EH (cell line): ENCODE measurements at regions not wholly inside any gene's neighbourhood (a gene's known extent, or its start where the extent isn't known, plus 50 kb on each side); places are given as distances from the start of the nearest gene placed in this dataset.
"Not testable (repeated sequence)": the region's sequence is repeated elsewhere in the genome, so short reads cannot be mapped to it uniquely, and the experiment has no call there.

Experiments
- DNase-seq: peaks from one replicate; pipeline ENCODE4 v3.0.0-alpha.2; 2015; ENCODE audit warnings: low read depth

DNA sequence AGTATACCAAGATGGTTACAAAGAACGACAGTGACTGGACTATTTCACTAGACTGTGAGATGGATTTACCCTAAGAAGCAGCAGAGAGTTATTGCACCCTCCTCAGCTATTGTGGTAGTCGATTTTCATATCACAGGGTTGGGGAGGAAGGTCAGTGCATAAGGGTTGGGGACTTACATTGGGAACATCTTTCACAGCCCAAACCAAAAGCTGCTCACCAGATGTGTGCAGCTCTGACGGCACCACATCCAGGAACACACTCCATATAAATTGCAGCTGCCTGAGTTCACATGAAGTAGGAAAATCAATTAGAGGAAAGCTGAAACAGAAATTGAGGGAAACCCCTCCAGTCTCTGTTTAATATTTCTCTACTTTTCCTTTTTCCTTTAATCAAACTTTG, 470.5 kb upstream of the NRSN1 start:
- DNase-seq = no peak

DNA sequence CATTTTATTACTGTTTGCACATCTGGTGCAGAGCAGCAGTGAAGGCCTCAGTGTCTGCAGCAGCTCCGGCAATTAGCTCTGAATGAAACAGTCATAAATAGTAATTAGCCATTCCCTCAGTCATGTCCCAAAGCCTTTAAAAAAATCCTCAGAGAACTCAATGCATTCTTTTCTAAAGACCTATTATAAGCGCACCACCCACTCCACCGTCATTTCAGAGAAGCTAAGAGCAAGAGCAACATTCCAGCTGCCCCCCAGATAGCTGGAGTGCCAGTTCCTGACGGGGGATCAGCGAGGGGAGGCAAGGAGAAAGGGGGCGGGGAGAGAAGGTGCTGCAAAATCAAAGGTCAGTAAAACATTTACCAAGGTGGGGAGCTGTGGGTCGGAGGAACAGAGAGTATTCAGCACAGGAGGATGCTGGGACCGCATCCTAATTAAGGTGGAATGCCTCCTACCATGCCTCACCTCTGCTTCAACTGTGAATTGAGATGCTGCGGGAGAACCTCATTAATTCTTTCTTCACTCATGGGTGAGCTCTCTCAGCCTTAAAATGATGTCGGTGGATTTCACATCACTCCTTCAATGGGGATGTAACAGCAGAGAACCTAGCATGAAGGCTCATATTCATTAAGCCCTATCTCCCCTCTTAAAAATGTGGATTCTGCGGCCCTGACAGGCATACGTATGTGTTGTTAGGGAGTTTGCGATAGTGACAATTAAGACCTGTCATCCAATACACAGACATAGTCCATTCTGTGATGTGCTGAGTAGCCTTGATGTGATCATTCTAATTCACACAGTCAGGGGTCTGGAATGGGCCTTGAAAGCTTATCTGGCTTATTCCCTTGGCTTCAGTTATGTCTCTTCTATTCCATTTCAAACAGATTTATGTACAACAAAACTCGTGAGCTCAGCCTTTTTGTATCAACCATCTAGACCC, 469.5 kb upstream of the NRSN1 start:
- no peak for DNase-seq

DNA sequence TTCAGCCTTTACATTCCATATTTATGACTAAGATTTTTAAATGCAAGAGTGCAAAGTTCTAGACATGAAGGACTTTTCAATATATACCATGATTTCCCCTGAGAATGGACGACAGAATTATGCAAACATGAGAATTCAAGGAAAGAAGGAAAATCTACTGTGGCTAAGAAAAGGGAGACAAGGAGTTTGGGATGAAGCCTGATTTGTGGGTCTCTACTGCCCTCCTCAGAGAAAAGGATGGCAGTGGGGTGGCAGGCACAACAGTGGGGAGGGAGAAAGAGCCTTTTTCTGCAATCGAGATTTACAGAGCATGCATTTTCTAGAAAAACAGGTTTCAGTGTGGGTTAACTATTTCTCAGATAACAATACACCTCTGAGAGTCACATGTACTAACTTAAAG, 466.9 kb upstream of the NRSN1 start:
- no peak for DNase-seq

DNA sequence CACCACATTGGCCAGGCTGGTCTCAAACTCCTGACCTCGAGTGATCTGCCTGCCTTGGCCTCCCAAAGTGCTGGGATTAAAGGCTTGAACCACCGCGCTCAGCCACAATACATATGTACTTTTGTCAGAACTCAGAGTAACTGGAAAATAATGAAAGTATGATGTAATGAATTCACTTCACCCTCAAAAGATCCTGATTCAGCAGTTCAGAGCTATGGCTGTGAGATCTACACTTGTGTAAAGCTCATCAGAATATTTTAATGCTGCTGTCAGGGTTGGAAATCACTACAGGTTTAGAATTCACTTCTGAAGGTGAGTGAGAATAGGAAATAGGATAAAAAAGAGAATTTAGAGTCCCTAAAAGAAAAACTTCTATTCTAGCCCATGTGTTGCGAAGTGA, 464.5 kb upstream of the NRSN1 start:
- no peak for DNase-seq

DNA sequence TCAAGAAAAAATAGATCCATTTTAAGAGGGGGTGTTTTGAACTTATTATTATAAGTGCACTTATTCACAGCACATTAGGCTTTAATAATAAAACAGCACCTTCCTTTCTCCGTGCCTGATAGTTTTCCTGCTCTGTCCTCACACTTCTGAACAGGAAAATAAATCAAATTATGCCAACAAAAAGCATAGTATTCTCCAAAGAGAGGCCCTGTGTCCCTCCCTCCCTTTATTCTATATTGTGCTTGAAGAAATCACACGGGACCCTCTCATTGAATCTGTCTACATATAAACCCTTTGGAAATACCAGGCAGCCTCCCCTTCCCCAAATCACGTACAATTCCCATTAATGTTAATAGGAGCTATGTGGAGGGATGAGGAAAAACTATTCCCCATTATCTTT, 462.9 kb upstream of the NRSN1 start:
- DNase-seq = no peak

DNA sequence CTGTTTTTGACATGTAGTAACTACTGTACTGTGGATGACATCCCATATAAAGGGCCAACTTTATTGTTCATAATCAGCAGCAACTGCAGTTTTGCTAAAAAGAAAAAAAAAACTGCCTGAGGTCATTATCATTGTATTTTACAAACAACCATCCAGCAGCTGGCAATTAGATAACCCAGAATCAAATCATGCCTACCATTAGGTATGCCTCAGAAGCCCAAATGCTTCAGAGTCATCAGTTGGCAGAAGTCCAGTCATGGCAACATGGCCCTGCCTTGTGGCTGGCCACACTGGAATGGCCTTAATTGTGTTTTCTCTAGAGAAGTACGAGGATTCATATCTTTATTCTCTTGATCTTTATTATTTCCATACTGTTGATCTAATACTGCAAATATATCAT, 462.4 kb upstream of the NRSN1 start:
- no peak for DNase-seq

DNA sequence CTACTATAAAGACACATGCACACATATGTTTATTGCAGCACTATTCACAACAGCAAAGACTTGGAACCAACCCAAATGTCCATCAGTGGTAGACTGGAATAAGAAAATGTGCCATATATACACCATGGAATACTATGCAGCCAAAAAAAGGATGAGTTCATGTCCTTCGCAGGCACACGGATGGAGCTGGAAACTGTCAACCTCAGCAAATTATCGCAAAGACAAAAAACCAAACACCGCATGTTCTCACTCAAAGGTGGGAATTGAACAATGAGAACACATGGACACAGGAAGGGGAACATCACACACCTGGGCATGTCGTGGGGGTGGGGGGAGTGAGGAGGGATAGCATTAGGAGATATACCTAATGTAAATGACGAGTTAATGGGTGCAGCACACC, 460.1 kb upstream of the NRSN1 start:
- not testable (repeated sequence) for DNase-seq

DNA sequence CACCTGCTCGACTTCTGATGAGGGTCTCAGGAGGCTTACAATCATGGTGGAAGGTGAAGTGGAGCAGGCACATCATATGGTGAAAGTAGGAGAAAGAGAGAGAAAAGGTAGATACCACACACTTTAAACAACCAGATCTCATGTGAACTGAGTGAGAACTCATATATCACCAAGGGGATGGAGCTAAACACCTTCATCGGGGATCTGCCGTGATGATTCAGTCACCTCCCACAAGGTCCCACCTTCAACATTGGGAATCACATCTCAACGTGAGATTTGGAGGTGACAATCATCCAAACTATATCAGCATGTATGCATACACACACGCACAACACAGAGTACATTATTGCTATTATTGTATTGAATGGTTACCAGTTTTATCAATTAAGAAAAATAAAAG, 453.3 kb upstream of the NRSN1 start:
- no peak for DNase-seq

DNA sequence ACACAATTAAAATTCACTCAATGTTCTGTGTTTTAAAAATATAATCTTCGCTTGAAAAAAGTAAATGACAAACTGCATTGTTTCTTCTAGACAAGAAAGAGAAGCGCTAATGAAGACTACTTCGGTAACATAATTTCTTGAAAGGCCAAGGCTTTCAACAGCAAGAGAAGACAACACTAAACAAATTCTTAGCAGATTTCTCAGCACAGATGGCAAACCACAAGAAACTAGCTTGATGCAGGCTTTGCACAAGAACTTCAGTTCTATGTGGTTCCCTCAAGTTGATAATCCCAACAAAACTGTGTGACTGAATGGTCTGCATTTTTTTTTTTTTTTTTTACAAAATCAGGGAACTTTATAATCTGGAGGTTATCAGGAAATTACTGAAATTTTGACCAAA, 447.4 kb upstream of the NRSN1 start:
- DNase-seq = no peak

DNA sequence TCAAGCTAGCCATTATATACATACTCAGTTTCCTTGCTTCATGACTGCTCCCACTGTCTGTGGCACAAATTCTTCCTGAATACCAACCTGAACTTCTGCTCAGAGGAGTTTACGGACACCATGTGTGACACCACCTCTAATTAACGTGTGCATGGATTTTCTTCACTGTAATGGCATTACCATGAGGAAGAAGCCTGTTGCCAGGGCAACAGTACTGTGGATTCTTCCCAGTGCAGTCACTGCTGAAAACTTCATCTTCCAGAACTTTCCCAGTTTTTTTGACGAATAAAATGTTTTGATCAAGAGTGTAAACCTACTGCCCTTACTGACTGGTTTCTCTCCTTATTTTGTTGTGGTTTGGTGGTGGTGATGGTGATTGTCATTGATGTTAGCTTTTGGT, 444.3 kb upstream of the NRSN1 start:
- DNase-seq = no peak

DNA sequence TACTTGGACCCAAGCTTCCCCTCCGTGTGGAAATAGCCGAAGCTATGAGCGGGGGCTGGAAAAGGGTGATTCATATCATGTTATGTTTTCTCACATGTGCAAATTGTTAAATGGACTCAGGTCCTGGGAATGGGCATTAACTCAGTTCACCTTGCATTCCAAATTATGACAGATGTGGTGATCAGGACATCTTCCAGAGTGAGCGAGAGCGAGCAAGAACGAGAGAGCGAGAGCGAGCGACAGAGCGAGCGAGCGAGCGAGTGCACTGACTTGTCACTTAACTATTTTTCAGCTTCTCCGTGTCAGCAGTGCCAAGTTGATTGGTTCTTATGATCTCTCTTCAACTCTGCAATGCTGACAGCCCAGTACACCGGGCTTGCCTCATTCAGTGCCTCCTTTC, 437.4 kb upstream of the NRSN1 start:
- no peak for DNase-seq

DNA sequence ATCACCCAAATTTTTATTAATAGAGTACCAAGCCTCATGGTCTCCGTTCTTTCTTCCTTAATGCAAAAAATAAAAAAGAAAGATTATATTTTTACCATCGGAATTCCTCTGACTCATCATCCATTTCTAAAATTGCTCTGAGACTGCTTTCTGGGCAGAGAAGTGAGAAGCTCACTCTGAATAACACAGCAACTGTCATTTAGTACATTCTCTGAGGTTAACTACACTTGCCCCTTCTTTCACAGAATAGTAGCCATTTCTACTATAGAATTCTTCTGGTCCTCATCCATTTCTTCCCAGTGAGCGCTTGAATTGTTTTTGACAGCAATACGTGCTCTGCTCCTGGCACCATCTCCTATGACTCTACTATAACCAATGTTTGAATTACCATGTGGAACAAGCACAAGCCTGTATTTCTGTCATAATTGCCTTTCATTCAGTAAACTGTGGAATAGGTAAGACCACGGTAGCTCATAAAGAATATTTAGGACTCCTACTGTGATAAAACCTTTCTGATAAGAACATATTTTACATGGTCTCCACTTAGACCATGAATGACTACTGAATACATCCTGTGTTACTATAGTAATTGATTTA, 435.5 kb upstream of the NRSN1 start:
- no peak for DNase-seq

DNA sequence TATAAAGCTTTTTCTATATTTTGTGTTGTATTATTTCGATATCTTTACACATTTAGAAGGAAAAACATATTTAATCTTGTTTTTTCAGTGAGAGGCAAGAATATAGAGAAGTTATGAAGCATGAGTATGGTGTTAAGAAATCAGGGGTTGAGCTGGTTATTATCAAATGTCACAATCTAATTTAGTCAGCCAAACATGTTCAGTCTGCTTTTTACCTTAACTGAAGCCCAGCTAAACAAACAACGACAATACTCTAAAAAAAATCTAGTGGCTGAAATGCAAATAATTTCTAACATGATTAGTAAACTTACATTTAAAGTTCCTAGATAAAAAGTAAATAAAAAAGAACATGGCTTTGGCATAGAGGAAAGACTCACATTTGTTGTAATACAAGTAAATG, 433.8 kb upstream of the NRSN1 start:
- DNase-seq = no peak

DNA sequence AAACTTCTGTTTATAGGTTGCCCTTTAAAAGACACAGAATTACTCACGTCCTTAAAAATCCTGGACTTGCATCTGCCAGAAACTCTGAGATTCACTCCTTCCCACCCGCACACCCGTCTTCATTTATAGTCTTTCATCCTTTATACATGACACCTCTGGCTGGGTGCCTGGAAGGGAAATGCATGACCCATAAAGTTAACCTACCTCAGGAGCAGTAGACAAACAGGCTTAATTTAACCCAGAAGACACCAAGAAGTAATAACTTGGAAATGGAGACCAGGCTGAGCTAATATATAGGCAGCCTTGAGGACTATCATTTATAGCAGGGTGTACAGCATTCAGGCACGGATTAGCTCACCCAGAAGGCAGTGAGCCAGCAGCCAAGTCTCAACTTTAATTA, 429.0 kb upstream of the NRSN1 start:
- no peak for DNase-seq

DNA sequence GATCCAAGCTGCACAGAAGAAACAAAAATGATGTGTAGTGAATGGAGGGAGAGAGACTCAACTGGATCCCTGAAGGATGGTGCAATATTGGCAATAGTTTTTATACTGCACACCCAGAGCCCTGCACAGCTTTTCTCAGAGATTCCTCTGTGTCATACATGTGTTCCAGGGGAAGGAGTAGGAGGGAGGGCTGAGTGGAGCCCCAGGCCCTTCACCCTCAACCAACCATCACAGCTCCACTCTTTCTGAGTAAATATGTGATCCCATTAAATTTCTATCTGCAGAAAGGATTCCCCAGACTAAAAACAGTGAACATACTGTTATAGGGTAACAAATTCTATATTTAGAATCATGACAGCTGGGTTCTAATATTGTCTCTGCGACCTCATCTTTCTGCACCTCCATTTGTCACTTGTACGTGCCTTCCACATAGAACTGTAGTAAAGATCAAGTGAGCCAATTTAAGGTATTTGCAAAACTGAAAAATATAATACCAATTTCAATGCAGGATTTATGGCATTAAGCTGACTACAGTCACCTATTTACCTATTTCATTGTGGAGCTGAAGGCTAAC, 421.4 kb upstream of the NRSN1 start:
- DNase-seq = no peak

DNA sequence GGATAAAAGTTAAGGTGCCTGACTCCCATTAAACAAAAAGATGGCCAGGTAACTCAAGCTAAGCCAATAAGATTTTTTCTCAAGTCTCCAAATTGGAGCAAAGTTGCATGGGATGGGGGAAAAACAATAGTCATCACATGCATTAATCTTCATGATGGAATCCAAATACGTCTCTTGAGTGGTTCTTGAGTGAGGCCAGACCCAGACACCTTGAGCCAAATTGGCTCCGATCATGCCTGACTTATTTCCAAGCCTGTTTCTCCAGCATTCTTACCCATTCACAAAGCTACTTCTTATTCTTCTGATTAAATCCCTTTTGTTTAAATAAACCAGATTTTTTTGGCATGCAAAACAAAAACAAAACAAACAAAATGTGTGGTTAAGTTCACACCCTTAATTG, 420.3 kb upstream of the NRSN1 start:
- DNase-seq = no peak

DNA sequence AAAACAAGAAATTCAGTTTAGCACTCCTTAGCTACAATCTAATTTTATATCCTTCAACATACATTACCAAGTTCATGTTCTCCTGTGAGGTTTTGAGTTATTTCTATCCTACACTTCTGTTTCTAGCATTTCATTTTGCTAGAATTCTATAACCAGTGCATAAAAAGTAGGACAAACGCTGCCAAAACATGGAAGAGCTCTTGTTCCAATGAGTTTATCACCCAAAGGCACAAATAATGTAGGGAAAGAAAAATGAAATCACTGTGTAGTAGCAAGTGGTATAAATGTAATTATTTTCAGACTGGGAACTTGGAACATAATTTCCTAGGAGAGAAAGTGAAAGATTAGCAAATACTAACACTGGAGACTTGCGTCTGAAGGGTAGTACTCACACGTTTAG, 413.3 kb upstream of the NRSN1 start:
- DNase-seq = no peak

DNA sequence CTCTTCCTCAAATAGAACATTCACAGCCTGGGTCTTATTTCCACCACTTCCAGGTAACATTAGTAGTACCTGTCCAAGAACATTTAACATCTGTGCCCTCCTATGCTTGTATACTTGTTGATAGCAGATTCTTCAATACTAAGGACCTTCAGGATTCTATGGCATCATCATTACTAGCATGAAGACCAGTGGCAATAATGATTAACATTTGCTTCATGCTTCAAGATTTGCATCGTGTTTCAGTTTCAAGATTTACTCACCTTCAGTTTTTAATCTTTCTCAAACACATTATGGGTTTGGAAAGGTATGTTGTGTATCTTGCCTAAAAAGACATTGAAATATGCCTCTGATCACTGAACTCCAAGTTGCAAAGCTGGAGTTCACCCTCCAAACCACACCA, 412.8 kb upstream of the NRSN1 start:
- no peak for DNase-seq

DNA sequence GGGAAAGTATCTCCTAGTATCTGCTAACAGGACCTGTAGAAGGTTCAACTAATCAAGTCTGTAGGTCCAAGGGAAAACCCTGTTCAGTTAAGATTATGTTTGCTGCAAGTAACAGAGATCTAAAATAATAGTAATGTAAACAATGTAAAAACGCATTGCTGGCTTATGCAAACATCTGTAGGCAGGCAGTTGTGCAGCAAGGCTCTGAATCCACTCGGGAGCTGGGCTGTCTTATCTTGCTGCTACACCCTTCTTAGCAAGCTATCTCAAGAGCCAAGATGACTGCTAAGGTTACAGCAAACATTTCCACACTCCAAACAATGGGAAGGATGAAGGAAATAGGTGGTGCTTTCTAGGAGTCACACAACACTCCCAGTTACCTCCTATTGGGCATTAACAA, 397.3 kb upstream of the NRSN1 start:
- DNase-seq = no peak

DNA sequence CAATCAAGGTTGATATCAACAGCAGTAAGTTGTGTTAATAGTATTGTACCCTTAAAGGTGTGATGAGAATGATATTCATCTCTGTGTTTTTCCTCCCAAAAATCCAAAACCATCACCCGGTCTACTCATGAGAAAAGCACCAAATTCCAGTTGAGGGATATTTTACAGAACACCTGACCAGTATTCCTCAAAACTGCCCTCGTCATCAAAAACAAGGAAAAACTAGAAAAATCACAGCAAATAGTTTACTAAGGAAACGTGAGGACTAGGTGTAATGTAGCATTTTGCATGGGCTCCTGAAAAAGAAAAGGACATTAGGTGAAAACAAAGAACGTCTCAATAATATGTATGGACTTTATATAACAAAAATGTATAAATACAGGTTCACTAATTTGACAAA, 394.4 kb upstream of the NRSN1 start:
- no peak for DNase-seq

DNA sequence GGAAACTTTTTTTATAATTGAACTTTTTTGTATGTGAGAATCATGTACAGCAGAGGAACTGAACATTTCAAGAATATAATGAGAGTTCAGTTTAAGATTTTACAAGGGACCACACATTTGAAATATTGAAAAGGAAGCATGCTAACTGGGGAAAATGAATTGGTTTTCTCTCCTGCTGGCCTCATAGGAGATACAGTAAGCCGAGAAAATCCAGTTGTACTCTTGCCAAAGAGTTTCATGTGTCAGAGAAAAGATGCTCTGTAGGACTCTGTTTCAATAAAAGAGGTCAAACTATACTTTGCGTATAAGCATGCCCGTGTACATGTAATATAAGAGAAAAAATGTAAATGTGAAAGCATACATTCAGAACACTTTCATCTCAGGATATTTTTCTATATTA, 393.5 kb upstream of the NRSN1 start:
- DNase-seq = no peak

DNA sequence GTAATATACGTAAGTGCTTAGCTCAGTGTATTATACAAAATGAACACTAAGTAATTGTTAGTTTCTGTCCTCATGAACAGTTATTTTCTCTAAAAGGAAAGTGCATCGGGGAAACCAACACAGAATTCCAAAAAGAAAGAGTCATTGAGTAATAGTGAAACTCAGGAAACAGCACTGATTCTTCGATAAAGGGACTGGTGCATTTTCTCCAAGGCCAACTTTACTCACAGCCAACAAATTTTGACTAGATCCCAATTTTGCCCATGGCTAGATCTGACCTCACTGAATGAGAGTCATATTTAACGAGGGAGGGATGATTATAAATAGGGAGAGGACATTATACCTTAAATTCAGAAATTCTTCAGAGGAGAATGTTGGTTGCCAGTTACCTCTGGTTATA, 390.9 kb upstream of the NRSN1 start:
- no peak for DNase-seq

DNA sequence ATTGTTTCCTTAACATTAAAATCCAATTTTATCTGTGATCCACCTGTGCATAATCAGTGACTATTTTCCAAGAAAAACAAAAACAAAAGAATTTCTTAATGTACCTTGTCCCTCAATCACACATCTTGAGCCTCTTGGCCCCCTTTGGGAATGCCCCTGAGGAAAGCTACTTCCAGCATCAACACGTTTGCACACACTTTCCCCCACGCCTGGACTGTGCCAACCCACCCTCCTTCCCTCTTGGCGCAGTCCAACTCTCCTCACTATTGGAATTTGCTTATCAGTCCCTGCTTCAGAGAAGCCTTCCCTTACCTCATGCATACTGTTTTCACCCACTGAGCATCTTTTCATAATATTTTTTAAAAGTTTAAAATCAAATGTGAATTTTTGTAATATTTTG, 389.4 kb upstream of the NRSN1 start:
- DNase-seq = no peak

DNA sequence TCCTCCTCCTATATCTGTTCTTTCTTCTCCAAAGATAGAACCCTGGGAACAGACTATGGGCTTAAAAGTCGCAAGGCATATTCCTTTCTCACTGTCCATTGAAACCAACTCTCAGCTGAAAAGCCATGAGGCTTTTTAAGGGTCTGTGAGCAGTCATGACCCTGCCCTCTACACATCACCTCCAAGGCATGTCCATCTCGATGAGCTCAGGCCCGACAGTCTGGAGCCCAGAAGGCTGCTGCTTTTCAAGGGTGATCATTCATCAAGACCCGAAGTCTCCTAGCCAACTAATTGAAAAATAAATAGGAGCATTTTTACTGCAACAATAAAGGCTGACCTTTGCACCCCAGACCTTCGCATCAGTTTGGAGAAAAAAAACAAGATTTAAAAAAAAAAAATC, 378.8 kb upstream of the NRSN1 start:
- no peak for DNase-seq
